ENCODE measurements at regions not wholly inside any gene's neighbourhood (a gene's known extent, or its start where the extent isn't known, plus 50 kb on each side); places are given as distances from the start of the nearest gene placed in this dataset.

DNA sequence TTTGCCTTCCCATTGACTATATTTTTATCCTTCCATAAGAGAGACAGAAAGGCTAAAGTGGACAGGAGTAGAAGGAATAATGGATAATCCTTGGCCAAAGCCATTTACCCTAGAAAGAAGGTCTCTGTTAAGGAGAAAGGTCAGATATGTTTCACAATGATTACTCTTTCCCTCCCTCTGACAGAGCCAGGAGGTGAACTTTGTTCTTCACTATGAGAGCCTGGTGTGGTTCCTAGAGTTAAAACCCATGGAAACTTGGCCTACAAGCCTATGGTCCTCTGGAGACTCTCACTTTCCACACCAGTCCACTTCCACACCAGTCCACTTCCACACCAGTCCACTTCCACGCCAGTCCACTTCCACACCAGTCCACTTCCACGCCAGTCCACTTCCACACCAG is 479.9 kb upstream of the ZP4 start:
- TF ChIP-seq, protein P1, sequence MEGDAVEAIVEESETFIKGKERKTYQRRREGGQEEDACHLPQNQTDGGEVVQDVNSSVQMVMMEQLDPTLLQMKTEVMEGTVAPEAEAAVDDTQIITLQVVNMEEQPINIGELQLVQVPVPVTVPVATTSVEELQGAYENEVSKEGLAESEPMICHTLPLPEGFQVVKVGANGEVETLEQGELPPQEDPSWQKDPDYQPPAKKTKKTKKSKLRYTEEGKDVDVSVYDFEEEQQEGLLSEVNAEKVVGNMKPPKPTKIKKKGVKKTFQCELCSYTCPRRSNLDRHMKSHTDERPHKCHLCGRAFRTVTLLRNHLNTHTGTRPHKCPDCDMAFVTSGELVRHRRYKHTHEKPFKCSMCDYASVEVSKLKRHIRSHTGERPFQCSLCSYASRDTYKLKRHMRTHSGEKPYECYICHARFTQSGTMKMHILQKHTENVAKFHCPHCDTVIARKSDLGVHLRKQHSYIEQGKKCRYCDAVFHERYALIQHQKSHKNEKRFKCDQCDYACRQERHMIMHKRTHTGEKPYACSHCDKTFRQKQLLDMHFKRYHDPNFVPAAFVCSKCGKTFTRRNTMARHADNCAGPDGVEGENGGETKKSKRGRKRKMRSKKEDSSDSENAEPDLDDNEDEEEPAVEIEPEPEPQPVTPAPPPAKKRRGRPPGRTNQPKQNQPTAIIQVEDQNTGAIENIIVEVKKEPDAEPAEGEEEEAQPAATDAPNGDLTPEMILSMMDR (conservative IDR thresholded peaks at IDR 0.05), result no peak
- TF ChIP-seq ZFX (IDR thresholded peaks at IDR 0.05), result no peak
